ENCODE measurements at regions not wholly inside any gene's neighbourhood (a gene's known extent, or its start where the extent isn't known, plus 50 kb on each side); places are given as distances from the start of the nearest gene placed in this dataset.

DNA sequence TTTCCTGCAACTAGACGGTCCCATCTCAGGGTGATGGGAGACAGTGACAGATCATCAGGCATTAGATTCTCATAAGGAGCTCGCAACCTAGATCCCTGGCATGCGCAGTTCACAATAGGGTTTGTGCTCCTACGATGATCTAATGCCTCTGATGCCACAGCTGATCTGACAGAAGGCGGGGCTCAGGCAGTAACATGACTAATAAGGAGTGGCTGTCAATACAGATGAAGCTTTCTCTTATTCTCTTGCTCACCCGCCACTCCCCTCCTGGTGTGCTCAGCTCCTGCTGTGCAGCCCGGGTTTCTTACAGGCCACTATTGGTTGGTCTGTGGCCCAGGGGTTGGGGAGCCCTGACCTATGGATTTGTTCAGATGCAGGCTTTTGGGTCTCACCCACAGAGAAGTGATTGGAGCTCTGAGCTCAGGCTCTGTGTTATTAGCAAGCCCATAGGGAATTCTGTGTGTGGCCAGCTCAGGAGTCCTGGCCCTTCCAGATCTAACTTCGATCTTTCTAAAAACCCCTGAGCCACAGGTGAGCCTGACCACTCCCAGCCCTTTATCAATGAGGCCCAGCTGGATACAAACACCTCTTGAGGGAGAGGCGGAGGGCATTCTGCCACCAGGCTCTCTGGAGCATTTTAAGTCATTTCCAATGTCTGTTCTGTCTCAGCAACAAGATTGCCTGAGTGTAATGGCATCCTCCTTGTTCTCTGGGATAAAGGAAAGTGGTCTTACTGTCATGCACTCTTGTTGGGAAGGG is 351.8 kb downstream of the BUD13 start (continued):
- TF ChIP-seq POLR2AphosphoS2 (conservative IDR thresholded peaks at IDR 0.05; ENCODE audit: low read length) (no peak), HOXB5 (CRISPR knock-in tag; IDR thresholded peaks at IDR 0.05) (no peak)

DNA sequence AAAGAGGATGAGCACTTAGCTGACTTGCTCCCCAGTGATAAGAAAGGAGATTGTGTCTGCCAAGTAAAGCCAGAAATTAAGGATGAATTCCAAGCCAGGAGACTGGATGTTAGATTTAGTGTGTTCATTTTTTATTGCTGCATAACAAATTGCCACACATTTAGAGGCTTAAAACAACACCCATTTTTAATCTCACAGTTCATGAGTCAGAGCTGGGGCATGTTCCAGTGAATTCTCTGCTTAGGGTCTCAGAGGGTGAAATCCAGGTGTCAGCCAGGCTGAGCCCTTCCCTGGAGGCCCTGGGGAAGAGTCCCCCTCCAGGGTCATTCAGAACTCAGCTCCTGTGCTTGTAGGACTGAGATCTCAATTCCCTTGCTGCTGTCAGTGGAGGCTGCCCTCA is 352.8 kb downstream of the BUD13 start:
- FAIRE-seq (no peak), ATAC-seq (no peak), DNase-seq (ENCODE audit: low read depth in 1 of 2, low spot score in 1 of 2) (no peak)
- no peak overlapping the region for H3K4me2 ChIP-seq
- no peaks in the 10 kb centered on the region for H3K9me3 ChIP-seq
- ChIA-PET CTCF (no interaction called here), POLR2A (no interaction called here)
- TF ChIP-seq, protein P1, sequence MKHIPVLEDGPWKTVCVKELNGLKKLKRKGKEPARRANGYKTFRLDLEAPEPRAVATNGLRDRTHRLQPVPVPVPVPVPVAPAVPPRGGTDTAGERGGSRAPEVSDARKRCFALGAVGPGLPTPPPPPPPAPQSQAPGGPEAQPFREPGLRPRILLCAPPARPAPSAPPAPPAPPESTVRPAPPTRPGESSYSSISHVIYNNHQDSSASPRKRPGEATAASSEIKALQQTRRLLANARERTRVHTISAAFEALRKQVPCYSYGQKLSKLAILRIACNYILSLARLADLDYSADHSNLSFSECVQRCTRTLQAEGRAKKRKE (CRISPR knock-in tag; IDR thresholded peaks at IDR 0.05; ENCODE audit: low read depth) = no peak
- TF ChIP-seq NFE2L2 (conservative IDR thresholded peaks at IDR 0.05; ENCODE audit: low read length) = no peak
- no peak for TF ChIP-seq TP53 (CRISPR knock-in tag; IDR thresholded peaks at IDR 0.05)
- no peak for TF ChIP-seq NR3C1 (IDR thresholded peaks at IDR 0.05)
- TF ChIP-seq MYC (IDR thresholded peaks at IDR 0.05; ENCODE audit: borderline replicate concordance, low read length) = no peak
- TF ChIP-seq, protein P2, sequence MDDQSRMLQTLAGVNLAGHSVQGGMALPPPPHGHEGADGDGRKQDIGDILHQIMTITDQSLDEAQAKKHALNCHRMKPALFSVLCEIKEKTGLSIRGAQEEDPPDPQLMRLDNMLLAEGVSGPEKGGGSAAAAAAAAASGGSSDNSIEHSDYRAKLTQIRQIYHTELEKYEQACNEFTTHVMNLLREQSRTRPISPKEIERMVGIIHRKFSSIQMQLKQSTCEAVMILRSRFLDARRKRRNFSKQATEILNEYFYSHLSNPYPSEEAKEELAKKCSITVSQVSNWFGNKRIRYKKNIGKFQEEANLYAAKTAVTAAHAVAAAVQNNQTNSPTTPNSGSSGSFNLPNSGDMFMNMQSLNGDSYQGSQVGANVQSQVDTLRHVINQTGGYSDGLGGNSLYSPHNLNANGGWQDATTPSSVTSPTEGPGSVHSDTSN (IDR thresholded peaks at IDR 0.05) = no peak
- TF ChIP-seq KDM5A (IDR thresholded peaks at IDR 0.05) = no peak
- TF ChIP-seq CEBPB (IDR thresholded peaks at IDR 0.05) = no peak
- no peak for TF ChIP-seq EHMT2 (IDR thresholded peaks at IDR 0.05; ENCODE audit: low read depth)
- TF ChIP-seq JUN (IDR thresholded peaks at IDR 0.05) = no peak
- TF ChIP-seq, protein P3, sequence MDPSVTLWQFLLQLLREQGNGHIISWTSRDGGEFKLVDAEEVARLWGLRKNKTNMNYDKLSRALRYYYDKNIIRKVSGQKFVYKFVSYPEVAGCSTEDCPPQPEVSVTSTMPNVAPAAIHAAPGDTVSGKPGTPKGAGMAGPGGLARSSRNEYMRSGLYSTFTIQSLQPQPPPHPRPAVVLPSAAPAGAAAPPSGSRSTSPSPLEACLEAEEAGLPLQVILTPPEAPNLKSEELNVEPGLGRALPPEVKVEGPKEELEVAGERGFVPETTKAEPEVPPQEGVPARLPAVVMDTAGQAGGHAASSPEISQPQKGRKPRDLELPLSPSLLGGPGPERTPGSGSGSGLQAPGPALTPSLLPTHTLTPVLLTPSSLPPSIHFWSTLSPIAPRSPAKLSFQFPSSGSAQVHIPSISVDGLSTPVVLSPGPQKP (IDR thresholded peaks at IDR 0.05; ENCODE audit: low read depth, low read length) = no peak
- no peak for TF ChIP-seq SMC3 (IDR thresholded peaks at IDR 0.05)
- H3K27ac ChIP-seq = no peak overlapping the region
- H3K4me1 ChIP-seq = no peaks in the 10 kb centered on the region
- H3K4me3 ChIP-seq = no peak overlapping the region

DNA sequence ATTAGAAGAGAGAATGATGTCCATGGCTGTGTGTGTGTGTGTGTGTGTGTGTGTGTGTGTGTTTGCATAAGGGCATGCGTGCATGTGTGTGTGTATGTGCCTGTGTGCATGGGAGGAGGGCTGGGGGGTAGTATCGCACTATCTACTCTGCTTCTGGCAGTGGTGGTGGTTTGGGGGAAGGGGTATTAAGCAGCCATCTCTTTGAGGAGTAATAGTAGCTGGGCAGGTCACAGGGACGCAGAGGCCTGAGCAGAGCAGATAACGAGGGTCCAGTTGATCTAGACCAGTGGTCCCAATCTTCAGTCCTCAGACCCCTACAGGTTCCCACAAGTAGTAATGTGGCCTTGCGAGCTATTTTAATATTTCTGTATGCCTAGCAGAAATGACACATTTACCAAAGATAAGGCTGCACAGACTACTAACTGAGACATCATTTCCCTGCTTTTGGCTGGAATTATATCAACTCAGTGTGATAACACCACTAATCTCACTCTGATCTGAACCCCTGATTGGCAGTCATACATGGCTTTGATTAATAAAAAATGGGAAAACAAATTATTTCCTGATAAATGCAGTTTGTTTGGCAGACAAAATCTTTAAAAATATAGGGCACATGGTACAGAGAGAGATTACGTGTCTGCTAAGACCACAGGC is 354.3 kb downstream of the BUD13 start:
- H3K4me1 ChIP-seq = no peaks in the 10 kb centered on the region
- no peak overlapping the region for H3K4me2 ChIP-seq
- POLR2A ChIA-PET = no interaction called here
- FAIRE-seq (no peak), ATAC-seq (no peak), DNase-seq (ENCODE audit: low read depth in 1 of 2, low spot score in 1 of 2) (no peak)
- TF ChIP-seq, protein P4, sequence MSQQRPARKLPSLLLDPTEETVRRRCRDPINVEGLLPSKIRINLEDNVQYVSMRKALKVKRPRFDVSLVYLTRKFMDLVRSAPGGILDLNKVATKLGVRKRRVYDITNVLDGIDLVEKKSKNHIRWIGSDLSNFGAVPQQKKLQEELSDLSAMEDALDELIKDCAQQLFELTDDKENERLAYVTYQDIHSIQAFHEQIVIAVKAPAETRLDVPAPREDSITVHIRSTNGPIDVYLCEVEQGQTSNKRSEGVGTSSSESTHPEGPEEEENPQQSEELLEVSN (IDR thresholded peaks at IDR 0.05; ENCODE audit: borderline replicate concordance, low read depth) = no peak
- TF ChIP-seq GATA3 (IDR thresholded peaks at IDR 0.05; ENCODE audit: borderline replicate concordance) (no peak), CEBPB (IDR thresholded peaks at IDR 0.05) (no peak), KDM1A (IDR thresholded peaks at IDR 0.05; ENCODE audit: low read depth) (no peak), TFCP2L1 (CRISPR knock-in tag; IDR thresholded peaks at IDR 0.05) (no peak)
- CTCF ChIA-PET = interaction anchor here (1.0 kb wide), 1 partner anchor 81 kb away, joined by 4 read pairs; no protein-coding TSS in a partner anchor
- no peak overlapping the region for H3K4me3 ChIP-seq
- H3K27ac ChIP-seq = no peak overlapping the region
- WGBS (ENCODE audit: missing lambda C conversion rate) = 45% methylated on average over 5 of the region's 6 CpGs
- H3K9me3 ChIP-seq = no peaks in the 10 kb centered on the region

DNA sequence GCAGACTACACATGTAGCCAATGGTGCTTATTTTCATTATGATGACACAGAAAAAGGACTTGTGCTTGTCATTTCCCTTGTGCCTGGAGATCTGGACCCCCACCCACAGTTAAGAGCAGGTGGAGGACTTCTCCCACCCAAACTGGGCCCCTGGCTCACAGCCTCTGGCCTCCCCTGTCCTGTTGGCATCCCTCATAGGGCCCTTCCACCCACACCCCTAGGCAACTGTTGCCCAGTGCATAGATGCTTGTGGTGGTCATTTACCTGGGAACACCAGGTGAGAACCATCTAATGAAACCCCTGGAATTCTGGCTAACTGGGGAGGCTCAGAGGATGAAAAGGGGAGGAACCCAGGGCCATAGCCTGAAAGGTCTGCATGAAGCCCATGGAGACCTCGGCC is 355.9 kb downstream of the BUD13 start:
- H3K4me3 ChIP-seq = no peak overlapping the region
- no peak for ATAC-seq
- H3K4me2 ChIP-seq = no peak overlapping the region
- no peak for DNase-seq (ENCODE audit: low read depth in 1 of 2, low spot score in 1 of 2)
- H3K27ac ChIP-seq = no peak overlapping the region
- H3K4me1 ChIP-seq = no peaks in the 10 kb centered on the region
- H3K9me3 ChIP-seq = no peaks in the 10 kb centered on the region
- ChIA-PET CTCF (no interaction called here), POLR2A (no interaction called here)
- no CpG with 5 or more reads among the region's 1 CpG for WGBS (ENCODE audit: missing lambda C conversion rate)
- no peak for FAIRE-seq
- TF ChIP-seq NFE2L2 (conservative IDR thresholded peaks at IDR 0.05; ENCODE audit: low read length) = no peak
- TF ChIP-seq, protein P5, sequence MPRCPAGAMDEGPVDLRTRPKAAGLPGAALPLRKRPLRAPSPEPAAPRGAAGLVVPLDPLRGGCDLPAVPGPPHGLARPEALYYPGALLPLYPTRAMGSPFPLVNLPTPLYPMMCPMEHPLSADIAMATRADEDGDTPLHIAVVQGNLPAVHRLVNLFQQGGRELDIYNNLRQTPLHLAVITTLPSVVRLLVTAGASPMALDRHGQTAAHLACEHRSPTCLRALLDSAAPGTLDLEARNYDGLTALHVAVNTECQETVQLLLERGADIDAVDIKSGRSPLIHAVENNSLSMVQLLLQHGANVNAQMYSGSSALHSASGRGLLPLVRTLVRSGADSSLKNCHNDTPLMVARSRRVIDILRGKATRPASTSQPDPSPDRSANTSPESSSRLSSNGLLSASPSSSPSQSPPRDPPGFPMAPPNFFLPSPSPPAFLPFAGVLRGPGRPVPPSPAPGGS (IDR thresholded peaks at IDR 0.05) = no peak
- TF ChIP-seq RNF2 (IDR thresholded peaks at IDR 0.05; ENCODE audit: borderline replicate concordance, low read depth) = no peak
- TF ChIP-seq, protein P3 (IDR thresholded peaks at IDR 0.05; ENCODE audit: low read depth, low read length) = no peak
- TF ChIP-seq RCOR1 (IDR thresholded peaks at IDR 0.05; ENCODE audit: low read depth, low read length) = no peak
- TF ChIP-seq, protein P6, sequence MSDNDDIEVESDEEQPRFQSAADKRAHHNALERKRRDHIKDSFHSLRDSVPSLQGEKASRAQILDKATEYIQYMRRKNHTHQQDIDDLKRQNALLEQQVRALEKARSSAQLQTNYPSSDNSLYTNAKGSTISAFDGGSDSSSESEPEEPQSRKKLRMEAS (IDR thresholded peaks at IDR 0.05) = no peak
- no peak for TF ChIP-seq HOXB13 (CRISPR knock-in tag; IDR thresholded peaks at IDR 0.05; ENCODE audit: low read depth)
- no peak for TF ChIP-seq NPAS2 (CRISPR knock-in tag; IDR thresholded peaks at IDR 0.05; ENCODE audit: borderline replicate concordance)
